Stimulated activated CD4-positive, alpha-beta T cell treated with anti-CD3 and anti-CD28 coated beads, Interleukin-4, amount 100 ng/mL, for 24 hours (primary cell): ENCODE measurements at regions not wholly inside any gene's neighbourhood (a gene's known extent, or its start where the extent isn't known, plus 50 kb on each side); places are given as distances from the start of the nearest gene placed in this dataset.
"Not testable (repeated sequence)": the region's sequence is repeated elsewhere in the genome, so short reads cannot be mapped to it uniquely, and the experiment has no call there.

ENCODE experiments used
- DNase-seq: peaks from one replicate; pipeline ENCODE4 v3.0.0-alpha.2; 2020

DNA sequence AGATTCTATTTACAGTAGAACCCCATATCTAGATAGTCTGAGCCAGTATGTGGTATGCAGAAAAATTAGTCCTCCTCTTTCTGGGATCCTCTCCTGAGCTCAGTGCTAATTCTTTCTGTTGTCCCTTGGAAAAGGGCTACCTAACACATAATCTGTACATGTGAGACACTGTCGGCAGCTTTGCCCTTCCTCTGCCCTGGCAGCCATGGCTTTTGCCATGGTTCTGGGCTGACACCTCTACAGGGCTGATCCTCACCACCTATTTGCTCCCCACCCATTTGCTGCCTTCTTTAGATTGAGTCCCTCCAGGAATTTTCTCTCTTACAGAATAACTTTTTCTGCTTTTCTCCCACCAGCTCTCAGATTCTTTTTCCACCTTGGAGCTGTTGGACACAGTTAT, 64.7 kb upstream of the MAP9 start:
- DNase-seq, result no peak

DNA sequence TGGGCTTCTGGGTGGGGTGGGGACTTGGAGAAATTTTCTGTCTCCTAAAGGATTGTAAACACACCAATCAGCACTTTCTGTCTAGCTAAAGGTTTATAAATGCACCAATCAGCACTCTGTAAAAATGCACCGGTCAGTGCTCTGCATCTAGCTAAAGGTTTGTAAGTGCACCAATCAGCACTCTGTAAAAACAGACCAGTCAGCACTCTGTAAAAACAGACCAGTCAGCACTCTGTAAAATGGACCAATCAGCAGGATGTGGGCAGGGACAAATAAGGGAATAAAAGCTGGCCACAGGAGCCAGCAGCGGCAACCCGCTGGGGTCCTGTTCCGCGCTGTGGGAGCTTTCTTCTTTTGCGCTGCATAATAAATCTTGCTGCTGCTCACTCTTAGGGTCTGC, 63.0 kb upstream of the MAP9 start:
- DNase-seq, result not testable (repeated sequence)

- DNase-seq, result no peak
Measured at GRCh38 chr4:155434904-155435303, 58.1 kb upstream of the MAP9 start.

- no peak for DNase-seq
Measured at GRCh38 chr4:155434366-155434765, 57.6 kb upstream of the MAP9 start.

GRCh38 chr4:155433636-155434360, 57.0 kb upstream of the MAP9 start:
- no peak for DNase-seq

DNA sequence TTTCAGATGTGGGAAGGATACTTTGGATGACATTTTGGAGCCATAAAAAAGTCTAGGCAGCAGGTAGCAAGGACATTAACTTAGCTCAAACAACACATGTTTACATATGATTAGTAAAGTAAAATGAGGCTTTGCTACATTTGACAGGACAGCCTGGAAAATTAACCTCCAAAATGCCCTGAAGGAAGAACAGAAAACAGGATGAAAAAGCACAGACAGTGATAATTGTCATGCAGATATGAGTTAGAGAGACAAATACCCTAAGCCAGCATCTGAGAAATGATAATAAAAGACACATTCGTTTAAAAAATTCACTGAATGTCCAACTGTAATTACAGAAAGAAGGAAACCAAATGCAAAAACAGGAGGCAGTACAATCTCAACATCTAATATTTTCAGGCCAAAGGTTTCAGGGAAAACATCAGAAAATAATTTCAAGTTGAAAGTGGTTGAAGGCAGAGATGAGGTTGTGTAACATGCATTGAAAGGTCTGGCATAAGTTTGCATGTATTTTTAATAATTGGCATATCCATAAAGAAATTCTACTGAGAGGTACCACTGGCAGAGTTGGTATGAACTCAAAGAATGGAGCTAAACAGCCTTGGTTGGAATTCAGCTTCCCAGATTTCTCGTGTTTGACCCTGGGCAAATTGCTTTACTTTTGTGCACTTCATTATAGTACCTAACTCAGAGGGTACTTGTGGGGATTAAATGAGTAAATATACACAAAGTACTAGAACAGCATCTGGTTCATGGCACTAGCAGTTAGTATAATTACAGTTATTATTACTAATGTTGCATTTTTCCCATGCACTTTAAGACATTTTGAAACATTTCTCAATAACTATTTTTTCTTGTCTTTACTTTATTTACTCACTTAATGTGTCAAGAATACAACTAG, 54.4 kb upstream of the MAP9 start:
- no peak for DNase-seq

GRCh38 chr4:155428128-155428527, 51.4 kb upstream of the MAP9 start:
- no peak for DNase-seq

- DNase-seq, result no peak
Measured at GRCh38 chr4:155426953-155427352, 50.2 kb upstream of the MAP9 start.
